HG02571 (cell line): ENCODE measurements at regions not wholly inside any gene's neighbourhood (a gene's known extent, or its start where the extent isn't known, plus 50 kb on each side); places are given as distances from the start of the nearest gene placed in this dataset.
"Not testable (repeated sequence)": the region's sequence is repeated elsewhere in the genome, so short reads cannot be mapped to it uniquely, and the experiment has no call there.

Source experiments
- ATAC-seq: cut with Tn5 transposase; IDR thresholded peaks from one replicate; pipeline ENCODE4 v1.9.1; 2021; ENCODE audit warnings: mild to moderate bottlenecking, moderate library complexity; ENCODE audit not compliant: unreplicated experiment

DNA sequence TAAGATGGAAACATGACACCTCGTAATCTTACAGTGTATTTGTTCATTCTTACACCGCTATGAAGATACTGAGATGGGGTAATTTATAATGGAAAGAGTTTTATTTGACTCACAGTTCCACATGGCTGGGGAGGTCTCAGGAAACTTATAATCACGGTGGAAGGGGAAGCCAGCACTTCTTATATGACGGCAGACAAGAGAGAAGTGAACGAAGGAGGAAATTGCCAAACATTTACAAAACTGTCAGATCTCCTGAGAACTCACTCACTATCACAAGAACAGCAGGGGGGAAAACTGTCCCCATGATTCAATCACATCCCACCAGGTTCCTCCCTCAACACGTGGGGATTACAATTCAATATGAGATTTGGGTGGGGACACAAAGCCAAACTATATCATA lies 282.3 kb downstream of the HGF start:
- no peak for ATAC-seq

DNA sequence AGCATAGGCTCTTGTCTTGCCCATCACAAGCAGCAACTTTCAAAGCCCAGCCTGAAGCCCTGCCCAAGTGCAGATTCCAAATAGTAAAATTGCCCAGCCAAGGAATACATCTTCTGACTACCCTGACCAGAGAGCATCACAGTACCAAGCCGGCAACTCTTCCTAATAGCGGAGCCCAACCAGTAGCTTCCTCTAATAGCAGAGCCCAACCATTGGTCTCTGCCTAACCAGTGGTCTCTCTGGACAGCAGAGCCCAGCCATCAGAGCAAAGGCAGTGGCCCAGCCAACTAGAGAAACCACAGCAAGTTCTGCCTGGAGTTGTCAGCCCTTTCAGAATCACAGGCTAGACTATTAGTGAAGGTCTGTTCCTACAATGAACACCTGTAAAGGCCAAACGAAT lies 285.6 kb downstream of the HGF start:
- no peak for ATAC-seq

DNA sequence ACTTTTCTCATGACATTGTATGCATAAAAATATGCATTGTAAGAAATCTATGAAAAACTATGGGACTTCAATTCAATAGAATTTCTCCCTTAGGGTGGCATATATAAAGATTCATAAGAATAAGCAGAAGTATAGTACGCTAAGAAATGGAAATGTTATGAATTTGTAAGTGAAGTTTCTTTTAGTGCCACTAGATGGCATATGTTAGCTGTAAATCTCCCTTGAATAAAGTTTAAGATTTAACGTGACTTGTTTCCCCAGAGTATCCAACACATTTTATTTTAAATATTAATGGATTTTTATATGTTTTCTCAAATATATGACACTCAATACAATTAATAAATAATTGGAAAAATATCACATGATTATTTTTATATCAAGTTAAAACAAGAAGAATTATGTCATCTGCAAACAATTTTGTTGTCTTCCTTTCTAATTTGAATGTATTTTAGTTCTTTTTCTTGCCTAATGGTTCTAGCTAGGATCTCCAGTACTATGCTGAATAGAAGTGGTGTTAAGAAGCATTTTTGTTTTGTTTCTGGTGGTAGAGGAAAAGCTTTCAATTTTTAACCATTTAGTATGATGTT lies 287.2 kb downstream of the HGF start:
- ATAC-seq = no peak

DNA sequence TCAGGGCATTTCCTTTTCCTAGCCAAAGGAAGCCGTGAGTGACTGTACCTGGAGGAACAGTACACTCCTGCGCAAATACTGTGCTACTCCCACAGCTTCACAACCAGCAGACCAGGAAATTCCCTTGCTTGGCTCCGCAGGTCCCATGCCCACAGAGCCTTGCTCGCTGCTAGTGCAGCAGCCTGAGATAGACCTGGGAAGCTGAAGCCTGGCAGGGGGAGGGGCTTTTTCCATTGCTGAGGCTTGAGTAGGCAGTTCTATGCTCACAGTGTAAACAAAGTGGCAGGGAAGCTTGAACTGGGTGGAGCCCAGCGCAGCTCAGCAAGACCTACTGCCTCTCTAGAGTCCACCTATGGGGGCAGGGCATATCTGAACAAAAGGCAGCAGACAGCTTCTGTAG lies 291.2 kb downstream of the HGF start:
- ATAC-seq = no peak

DNA sequence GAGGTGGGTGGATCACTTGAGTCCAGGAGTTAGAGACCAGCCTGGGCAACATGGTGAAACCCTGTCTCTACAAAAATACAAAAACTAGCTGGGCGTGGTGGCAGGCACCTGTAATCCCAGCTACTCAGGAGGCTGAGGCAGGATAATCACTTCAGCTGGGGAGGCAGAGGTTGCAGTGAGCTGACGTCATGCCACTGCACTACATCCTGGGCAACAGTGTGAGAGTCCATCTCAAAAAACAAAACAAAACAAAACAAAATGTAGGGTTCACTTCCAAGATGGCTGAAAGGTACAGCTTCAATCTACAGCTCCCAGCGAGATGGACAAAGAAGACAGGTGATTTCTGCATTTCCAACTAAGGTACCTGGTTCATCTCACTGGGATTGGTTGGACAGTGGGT lies 291.6 kb downstream of the HGF start:
- ATAC-seq = not testable (repeated sequence)

DNA sequence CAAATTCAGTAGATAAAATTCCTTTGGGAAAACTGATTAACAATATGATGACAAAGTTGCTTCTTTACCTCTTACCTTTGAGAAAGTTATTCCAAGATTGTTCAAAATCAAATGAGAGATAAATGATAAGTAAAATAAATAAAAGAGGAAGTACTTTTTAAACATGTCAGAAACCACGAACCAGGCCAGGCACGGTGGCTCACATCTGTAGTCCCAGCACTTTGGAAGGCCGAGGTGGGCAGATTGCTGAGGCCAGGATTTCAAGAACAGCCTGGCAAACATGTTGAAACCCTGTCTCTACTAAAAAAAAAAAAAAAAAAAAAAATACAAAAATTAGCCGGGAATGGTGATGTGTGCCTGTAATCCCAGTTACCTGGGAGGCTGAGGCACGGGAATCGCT lies 296.6 kb downstream of the HGF start:
- no peak for ATAC-seq

DNA sequence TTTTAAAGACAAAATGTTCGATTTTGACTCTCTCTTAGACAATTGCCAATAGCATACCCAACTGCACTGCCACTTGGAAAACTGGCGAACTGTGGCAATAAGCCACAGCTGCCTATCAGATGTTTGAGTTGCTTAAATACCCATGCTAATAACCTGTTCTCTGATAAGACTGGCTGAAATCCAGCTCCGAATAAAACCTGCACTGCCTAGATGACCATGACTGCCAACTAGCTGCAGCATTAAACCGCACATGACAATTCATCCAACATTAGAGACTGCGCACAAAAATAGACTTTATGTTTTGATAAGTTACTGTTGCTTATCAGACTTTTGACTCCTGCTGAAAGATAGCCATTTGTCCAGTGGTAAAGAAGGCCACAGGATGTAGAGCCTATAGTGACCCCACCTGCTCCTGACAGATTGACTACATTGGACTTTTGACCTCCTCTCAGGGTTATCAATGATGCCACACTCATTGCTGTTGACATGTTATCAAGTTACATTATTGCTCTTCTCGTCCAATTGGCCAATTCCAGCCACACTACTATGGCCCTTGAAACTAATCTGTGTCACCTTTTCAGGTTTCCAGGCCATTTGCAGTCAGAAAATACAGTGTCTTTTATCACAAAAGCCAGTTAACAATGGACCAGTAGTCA lies 299.0 kb downstream of the HGF start:
- ATAC-seq = no peak

DNA sequence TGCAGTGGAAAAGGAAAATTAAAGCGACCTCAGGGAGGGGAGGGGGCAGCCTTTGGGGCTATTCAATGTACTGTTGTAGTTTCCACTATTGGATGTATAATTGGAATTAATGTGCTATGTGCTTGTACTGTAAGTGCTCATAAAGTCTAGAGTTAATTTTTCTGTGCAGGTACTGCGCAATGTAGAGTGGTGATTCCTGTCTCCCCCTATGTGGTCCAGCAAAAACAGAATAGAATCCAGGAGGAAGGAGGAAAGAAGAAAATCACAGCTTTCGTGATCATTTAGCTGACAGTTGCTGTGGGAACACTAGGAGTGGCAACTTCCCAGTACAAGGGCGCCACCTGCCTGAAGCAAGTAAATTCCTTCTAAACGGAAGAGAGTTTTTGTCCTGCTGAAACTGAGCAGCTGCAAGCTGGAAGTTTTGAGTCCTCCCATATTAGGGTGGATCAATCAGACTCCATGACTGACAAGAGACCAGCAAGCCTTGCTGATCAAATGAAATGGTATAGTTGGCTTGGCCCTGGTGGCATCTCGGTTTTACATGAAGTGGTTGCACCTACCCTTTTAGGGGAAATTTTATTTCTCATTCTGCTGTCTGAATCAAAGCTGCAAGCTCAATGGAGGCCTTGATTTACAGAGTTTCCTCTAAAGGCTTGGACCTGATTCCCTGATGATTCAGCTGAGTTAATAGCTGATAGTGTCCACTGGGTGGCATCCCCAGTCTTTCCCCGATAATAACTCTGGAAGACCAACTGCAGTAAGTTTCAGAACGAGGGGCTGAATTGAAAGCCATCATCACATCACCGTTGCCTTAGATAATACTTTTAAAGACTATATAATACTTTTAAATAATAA lies 299.8 kb downstream of the HGF start:
- ATAC-seq = no peak

DNA sequence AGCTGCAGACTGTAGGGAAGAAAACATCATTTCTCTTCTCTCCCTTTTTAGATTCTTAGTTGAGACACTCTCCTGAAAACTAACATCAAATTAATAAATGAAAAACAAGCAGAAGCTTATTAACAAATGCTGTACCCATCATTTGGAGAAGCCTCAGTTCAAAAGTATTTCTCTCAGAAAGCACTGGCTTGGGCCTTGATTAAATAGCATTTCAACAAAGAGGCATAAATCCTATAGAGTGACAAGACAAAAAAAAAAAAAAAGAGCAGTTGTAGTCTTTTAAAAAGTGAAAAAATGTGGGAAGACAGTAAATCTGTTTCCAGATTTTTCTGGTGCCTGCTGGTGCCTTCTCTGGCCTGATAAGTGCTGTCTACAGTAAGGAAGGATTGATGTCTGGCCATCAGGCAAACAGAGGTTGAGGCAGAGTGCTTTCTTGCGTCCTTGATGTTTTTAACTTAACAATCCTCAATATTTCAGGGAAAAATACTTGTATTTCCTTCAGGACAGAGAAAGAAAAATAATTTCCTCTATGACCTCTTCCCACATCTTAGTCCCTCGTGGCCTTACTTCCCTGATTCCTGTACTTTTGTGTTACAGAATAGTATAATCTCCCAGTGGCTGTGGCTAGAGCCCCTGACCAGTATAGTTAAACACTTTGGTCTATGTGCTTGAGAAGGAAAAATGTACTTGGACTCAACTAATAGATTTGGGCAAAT lies 300.5 kb downstream of the HGF start:
- no peak for ATAC-seq

DNA sequence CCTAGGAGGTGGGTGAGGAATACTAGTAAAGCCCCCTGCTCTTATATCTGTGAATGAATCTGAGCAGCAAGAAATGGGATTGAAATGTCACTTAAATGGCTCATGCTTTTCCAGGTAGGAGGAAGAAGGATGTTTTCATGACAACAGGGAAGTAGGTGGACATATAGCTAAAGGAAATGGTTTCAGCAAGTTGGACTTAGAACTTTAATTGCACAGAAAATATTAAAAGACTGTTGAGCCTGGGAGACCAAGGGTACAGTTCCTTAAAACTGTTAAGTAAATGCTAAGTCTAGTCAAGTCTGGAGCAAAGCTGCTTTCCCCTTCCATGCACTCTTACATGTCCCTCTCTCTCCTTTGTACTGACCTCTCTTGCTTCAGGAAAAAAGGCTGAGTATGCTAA lies 301.3 kb downstream of the HGF start:
- ATAC-seq = no peak

DNA sequence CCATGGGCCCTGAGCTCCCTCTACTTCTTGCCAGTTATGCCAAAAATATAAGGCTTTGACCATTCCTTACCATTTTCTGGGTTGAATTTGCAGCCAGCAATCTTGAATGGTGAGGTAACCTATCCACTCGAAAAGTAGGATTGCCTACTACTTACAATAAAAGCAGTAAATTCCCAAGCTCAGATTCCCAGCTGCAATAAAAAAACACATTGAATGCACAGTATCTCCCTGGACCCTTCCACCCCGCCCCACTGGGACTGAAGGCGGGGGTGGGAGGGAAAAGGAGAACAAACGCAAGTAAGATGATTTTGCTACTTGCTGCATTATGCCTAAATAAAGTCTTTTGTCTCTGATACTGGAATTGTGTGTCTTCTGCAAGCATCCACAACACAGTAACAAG lies 301.9 kb downstream of the HGF start:
- ATAC-seq = no peak

DNA sequence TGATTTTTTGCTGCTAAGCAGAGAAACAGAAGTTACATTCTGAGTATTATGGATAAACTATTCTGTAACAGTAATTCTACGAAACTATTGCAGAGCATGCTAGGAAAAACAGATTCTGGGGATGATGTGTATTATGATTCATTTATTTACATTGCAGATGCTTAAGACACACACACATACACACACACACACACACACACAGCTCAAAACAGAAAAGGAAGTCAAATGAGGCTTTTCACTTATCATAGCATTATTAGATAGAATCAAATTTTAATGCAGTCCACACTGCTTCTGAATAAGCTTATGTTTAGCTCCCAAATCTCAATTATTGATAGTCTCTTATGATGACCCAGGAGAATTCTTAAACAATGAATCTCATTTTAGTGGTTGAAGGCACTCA lies 307.2 kb downstream of the HGF start:
- ATAC-seq = no peak

DNA sequence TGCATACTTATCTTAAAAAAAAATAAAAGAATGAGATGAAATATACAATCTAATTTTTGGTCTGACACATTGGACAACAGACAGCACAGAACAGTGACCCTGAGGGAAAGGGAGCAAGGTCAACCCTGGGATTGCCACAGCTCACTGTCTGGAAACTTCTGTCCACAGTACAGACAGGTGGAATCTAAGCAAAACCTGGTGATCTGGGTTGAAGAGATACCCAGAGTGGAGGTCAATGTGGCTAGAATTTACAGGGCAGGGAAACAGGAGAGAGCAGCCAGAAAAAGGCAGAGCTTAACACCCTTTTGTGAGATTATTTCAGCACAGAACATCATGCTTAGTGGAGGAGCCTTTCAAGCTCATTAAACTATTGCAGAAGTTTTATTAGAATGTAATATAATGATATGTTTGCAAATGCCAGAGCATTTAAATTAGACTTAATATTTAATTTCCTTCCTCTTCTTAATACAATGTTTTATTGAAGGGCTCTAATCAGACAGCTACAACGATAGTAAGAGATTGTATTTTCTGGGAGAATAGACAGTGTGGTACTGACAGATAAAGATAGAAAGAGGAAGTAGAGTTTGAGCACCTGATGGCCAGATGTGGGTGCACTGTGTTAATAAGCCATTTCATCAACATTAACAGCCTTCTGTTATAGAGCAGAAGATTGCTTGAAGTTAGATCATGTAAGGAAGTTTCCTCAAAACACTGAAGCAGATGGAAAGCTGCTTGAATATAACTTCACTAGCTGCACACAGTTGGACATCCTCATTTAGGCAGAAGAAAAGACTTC lies 309.4 kb downstream of the HGF start:
- ATAC-seq = no peak

DNA sequence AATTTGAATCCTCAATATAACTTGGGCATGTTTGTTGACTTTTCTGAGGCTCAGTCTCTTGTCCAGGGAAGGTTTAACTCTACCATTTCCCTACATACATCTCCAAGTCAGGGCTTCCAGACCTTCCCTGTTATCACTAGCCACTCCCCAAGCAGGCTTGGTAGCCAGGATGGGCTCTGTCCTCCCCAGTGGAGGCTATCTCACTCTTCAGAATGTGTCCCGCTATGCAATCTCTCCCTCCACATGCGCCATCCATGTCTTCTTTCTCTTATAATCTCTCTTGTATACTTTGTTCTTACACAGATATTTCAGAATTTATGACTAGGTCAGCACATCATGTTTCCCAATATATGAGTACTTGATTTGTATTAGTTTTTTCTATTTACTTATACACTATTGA lies 310.4 kb downstream of the HGF start:
- no peak for ATAC-seq

DNA sequence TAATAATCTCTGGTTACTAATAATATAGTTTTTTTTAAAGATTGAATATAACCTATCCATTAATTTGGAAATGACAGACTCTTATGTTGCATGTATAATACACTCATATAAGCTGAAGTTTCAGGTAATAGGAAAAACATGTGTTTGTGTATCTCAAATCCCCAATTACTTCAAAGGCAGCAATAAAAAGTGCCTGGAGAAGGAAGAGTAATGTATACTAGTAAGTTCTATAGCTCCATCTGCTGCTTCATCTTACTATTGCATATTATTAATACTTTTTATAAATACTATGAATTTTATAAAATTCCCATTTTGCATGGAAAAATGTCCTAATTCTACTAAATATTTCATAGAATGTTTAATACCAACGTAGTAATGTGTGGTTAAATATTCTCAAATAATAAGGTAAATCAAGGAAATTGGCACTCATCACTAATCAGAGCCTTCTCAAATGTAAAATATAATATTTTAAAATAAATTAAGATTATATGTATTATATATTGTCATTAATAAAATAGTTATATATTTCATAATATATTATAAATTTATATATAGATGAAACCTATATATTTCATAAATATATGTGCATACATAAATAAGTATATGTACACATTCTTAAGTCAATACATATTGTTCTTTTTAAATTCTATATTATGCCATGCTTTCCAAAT lies 311.9 kb downstream of the HGF start:
- ATAC-seq = no peak

DNA sequence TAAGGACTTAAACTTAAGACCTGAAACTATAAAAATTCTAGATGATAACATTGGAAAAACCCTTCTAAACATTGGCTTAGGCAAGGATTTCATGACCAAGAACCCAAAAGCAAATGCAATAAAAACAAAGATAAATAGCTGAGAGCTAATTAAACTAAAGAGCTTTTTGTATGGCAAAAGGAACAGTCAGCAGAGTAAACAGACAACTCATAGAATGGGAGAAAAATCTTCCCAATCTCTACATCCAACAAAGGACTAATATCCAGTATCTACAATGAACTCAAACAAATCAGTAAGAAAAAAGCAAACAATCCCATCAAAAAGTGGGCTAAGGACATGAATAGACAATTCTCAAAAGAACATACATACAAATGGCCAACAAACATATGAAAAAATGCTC lies 316.1 kb downstream of the HGF start:
- not testable (repeated sequence) for ATAC-seq

DNA sequence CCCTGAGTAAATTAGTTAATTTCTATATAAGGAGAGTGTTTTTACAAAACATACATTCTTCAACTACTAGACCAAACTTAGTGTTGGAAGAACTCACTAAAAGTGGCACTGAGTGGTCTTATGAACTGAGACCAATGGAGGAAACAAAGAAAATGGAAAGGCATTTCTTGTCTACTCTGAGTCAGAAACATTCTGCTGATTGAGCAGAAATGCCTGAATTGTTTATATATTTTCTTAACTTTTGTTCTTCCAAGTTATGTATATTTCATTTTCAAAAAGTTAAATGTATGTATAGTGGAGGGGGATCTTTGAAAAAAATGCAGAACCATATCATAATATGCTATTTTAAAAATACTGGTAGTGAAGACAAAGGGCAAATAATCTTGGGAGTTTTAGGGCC lies 320.7 kb downstream of the HGF start:
- ATAC-seq = no peak

DNA sequence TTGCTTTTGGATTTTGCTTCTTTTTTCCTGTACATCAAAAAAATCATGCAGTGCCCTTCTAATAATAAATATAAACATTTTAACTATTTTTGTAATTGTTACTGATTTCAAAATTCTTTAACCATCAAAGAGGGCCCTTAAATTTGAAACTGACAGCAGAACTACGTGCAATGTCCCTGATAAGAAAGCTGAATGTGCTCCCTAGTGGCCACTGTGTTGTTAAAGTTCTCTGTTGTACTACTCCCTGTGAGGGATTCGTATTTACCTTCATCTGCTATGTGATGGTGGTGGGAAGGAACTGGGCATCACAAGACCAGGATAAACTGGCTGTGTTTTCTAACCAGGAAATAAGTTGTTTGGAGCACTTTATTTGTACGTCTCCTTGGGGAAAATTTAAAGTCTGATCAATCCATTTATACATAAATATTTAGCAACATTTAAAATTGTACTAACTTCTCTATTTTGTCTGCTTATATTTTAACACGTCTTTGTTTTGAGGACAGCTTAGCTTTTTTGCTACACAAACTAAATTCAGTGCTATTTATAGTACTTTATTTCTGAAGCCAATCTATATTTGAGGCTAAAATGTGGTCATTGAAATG lies 322.4 kb downstream of the HGF start:
- no peak for ATAC-seq

DNA sequence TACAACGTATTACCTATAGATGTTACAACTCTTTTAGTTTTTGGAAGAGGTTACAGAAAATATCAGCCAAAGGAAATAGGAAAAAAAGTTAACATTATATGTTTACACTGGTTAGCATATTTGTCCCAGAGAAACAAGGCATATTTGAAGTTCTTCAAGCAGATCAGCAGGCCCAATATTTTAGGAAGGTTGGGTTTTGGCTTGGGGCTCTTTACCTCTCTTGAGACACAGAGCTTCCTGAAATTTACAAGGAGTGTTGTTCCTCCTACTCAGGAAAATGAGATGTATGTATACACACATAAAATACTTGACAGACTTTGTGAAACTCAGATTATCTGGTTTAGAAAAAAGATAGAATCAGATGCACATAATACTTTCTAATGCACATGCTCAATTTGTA lies 323.6 kb downstream of the HGF start:
- no peak for ATAC-seq

DNA sequence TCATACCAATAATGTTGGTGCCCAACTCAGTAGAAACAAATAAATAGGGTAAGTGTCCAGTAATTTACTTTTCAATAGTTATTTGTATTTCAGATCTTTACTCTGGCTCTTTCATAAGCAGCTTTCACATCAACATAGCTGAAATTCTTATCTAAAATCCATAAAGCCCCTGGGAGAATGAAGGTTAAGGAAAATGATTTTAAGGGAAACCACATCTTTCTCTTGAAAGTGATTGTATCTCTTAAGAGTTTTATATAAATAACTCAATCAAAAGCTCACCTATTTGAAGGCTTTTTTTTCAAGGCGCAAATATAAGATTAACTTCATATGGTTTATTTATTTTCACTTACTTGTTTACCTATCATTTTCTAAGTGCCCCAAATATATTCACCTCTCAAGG lies 324.4 kb downstream of the HGF start:
- ATAC-seq = no peak
